Hippocampal formation (tissue), 2 donors: ENCODE measurements at regions not wholly inside any gene's neighbourhood (a gene's known extent, or its start where the extent isn't known, plus 50 kb on each side); places are given as distances from the start of the nearest gene placed in this dataset.

ENCODE experiments used
- DNase-seq, 2 donors: peaks; one replicate each; lab custom pipeline; 2025; lab: John Stamatoyannopoulos, UW

- no peak for DNase-seq
Measured at GRCh38 chr2:128791120-128791984, 472.7 kb upstream of the HS6ST1 start.

- DNase-seq = no peak
Measured at GRCh38 chr2:128791985-128792320, 473.3 kb upstream of the HS6ST1 start.

GRCh38 chr2:128792476-128793054 is 473.9 kb upstream of the HS6ST1 start:
- DNase-seq = no peak

- DNase-seq = no peak
Measured at GRCh38 chr2:128793404-128793803, 474.7 kb upstream of the HS6ST1 start.

GRCh38 chr2:128794285-128794684 is 475.6 kb upstream of the HS6ST1 start:
- DNase-seq = no peak

GRCh38 chr2:128796321-128796720 is 477.7 kb upstream of the HS6ST1 start:
- no peak for DNase-seq

- DNase-seq = no peak
Measured at GRCh38 chr2:128797092-128797491, 478.4 kb upstream of the HS6ST1 start.

GRCh38 chr2:128797533-128797932 is 478.9 kb upstream of the HS6ST1 start:
- no peak for DNase-seq

GRCh38 chr2:128797937-128798336 is 479.3 kb upstream of the HS6ST1 start:
- peak in 1 of 2 donors; percentile 29 for DNase-seq

GRCh38 chr2:128798502-128799283 is 480.0 kb upstream of the HS6ST1 start:
- DNase-seq = no peak

GRCh38 chr2:128799284-128799552 is 480.6 kb upstream of the HS6ST1 start:
- DNase-seq = no peak

GRCh38 chr2:128799730-128800129 is 481.1 kb upstream of the HS6ST1 start:
- no peak for DNase-seq

GRCh38 chr2:128801576-128801975 is 482.9 kb upstream of the HS6ST1 start:
- no peak for DNase-seq

GRCh38 chr2:128803222-128803621 is 484.6 kb upstream of the HS6ST1 start:
- DNase-seq = no peak

GRCh38 chr2:128805237-128805636 is 486.6 kb upstream of the HS6ST1 start:
- no peak for DNase-seq

- no peak for DNase-seq
Measured at GRCh38 chr2:128805918-128806317, 487.2 kb upstream of the HS6ST1 start.

- no peak for DNase-seq
Measured at GRCh38 chr2:128807317-128807716, 488.6 kb upstream of the HS6ST1 start.

- peak in 1 of 2 donors; percentile 23 for DNase-seq
Measured at GRCh38 chr2:128808462-128809258, 490.0 kb upstream of the HS6ST1 start.

GRCh38 chr2:128809259-128809636 is 490.6 kb upstream of the HS6ST1 start:
- DNase-seq = no peak

- DNase-seq = no peak
Measured at GRCh38 chr2:128809880-128810279, 491.2 kb upstream of the HS6ST1 start.

- DNase-seq = peak in 1 of 2 donors; percentile 36
Measured at GRCh38 chr2:128812183-128812940, 493.7 kb upstream of the HS6ST1 start.
